ENCODE measurements at regions not wholly inside any gene's neighbourhood (a gene's known extent, or its start where the extent isn't known, plus 50 kb on each side); places are given as distances from the start of the nearest gene placed in this dataset.

DNA sequence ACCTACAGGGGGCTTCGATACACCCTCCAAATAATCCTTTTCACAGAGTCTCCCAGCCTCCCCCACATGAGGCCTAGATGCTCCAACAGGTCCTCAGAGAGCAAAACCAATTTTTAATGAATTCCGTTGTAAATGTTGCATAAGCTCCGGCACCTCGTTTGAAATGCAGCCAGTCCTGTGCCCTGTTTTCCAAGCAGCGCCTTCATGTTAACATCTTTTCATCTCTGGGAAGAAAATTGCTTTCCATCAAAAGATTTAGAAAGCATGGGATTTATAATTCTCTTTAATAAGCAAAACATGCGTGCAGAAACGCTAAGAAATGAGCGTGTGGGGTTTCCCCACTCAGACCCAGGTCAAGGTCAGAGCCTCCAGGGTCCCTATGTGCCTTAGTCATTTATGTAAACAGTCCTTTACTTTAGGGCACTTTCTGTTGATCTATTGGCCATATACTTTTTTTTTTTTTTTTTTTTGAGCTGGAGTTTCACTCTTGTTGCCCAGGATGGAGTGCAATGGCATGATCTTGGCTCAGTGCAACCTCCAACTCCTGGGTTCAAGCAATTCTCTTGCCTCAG lies 177.5 kb upstream of the S1PR3 start:
- peaks cover 0 to 43% (median 0%) of the 10 kb centered on the region in 7 donors for H3K27me3 ChIP-seq (replicated peaks in 1 of 7)
- TF ChIP-seq POLR2AphosphoS5 (IDR thresholded peaks at IDR 0.05) (no peak), POLR2A (IDR thresholded peaks at IDR 0.05) (no peak)
- TF ChIP-seq, protein P1, sequence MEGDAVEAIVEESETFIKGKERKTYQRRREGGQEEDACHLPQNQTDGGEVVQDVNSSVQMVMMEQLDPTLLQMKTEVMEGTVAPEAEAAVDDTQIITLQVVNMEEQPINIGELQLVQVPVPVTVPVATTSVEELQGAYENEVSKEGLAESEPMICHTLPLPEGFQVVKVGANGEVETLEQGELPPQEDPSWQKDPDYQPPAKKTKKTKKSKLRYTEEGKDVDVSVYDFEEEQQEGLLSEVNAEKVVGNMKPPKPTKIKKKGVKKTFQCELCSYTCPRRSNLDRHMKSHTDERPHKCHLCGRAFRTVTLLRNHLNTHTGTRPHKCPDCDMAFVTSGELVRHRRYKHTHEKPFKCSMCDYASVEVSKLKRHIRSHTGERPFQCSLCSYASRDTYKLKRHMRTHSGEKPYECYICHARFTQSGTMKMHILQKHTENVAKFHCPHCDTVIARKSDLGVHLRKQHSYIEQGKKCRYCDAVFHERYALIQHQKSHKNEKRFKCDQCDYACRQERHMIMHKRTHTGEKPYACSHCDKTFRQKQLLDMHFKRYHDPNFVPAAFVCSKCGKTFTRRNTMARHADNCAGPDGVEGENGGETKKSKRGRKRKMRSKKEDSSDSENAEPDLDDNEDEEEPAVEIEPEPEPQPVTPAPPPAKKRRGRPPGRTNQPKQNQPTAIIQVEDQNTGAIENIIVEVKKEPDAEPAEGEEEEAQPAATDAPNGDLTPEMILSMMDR (IDR thresholded peaks at IDR 0.05 in 8 of 11, conservative IDR thresholded peaks at IDR 0.05 in 3 of 11), result no peak
- no peak overlapping the region for H3K4me3 ChIP-seq
- H3K36me3 ChIP-seq, result no peaks in the 10 kb centered on the region
- no peak for DNase-seq
- peaks cover 0 to 3% (median 0%) of the 10 kb centered on the region in 6 donors for H3K4me1 ChIP-seq
- intact Hi-C loops (cut with DNase I; ENCODE audit: low total_unique reads), result no loop called here
- H3K9me3 ChIP-seq, result no peaks in the 10 kb centered on the region
- no peak overlapping the region for H3K27ac ChIP-seq
- WGBS, 5 donors, result 79 to 89% (median 86%) methylated on average over 8 of the region's 8 CpGs

- no peak for DNase-seq
- no peak overlapping the region for H3K27ac ChIP-seq
- WGBS, 5 donors, result 58 to 72% (median 65%) methylated on average over 4 of the region's 4 CpGs
- H3K4me3 ChIP-seq, result no peak overlapping the region
- TF ChIP-seq, protein P1 (IDR thresholded peaks at IDR 0.05 in 8 of 11, conservative IDR thresholded peaks at IDR 0.05 in 3 of 11), result no peak
- TF ChIP-seq POLR2AphosphoS5 (IDR thresholded peaks at IDR 0.05) (no peak), POLR2A (IDR thresholded peaks at IDR 0.05) (no peak)
- H3K4me1 ChIP-seq, result peaks cover 0 to under 1% (median 0%) of the 10 kb centered on the region in 6 donors
- intact Hi-C loops (cut with DNase I; ENCODE audit: low total_unique reads), result no loop called here
- H3K36me3 ChIP-seq, result no peaks in the 10 kb centered on the region
- H3K27me3 ChIP-seq (replicated peaks in 1 of 7), result peaks cover 0 to 43% (median 0%) of the 10 kb centered on the region in 7 donors
- H3K9me3 ChIP-seq, result no peaks in the 10 kb centered on the region
Measured at GRCh38 chr9:88814577-88814976, 176.7 kb upstream of the S1PR3 start.

- DNase-seq, result no peak
- no peak overlapping the region for H3K4me3 ChIP-seq
- TF ChIP-seq POLR2A (IDR thresholded peaks at IDR 0.05) (no peak), POLR2AphosphoS5 (IDR thresholded peaks at IDR 0.05) (no peak)
- TF ChIP-seq, protein P1 (IDR thresholded peaks at IDR 0.05 in 8 of 11, conservative IDR thresholded peaks at IDR 0.05 in 3 of 11), result no peak
- 48 to 65% (median 58%) methylated on average over 5 to 9 of the region's 9 CpGs for WGBS, 5 donors
- no peaks in the 10 kb centered on the region for H3K4me1 ChIP-seq
- intact Hi-C loops (cut with DNase I; ENCODE audit: low total_unique reads), result no loop called here
- no peak overlapping the region for H3K27ac ChIP-seq
- H3K36me3 ChIP-seq, result no peaks in the 10 kb centered on the region
- H3K9me3 ChIP-seq, result peaks cover 0 to 6% (median 4%) of the 10 kb centered on the region in 8 donors
- peaks cover 0 to 34% (median 0%) of the 10 kb centered on the region in 7 donors for H3K27me3 ChIP-seq (replicated peaks in 1 of 7)
Measured at GRCh38 chr9:88816141-88816540, 175.1 kb upstream of the S1PR3 start.

DNA sequence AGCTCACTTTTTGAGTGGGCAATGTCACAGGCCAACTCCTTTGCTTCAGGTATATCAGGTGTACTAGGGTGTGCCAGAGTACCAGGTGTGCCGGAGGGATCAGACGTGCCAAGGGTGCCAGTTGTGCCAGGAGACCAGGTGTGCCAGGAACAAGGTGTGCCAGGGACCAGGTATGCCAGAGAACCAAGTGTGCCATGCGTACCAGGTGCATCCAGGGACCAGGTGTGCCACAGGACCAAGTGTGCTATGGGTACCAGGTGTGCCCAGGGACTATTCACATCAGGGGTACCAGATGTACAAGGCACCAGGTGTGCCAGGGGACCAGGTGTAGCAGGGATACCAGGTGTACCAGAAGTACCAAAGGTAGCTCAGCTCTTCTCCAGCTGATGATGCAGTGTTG lies 174.7 kb upstream of the S1PR3 start:
- no peak overlapping the region for H3K4me3 ChIP-seq
- H3K9me3 ChIP-seq, result peaks cover 0 to 9% (median 5%) of the 10 kb centered on the region in 8 donors
- intact Hi-C loops (cut with DNase I; ENCODE audit: low total_unique reads), result no loop called here
- no peaks in the 10 kb centered on the region for H3K36me3 ChIP-seq
- WGBS, 5 donors, result 85 to 100% (median 87%) methylated on average over 1 to 3 of the region's 3 CpGs
- H3K27ac ChIP-seq, result no peak overlapping the region
- no peak for TF ChIP-seq POLR2AphosphoS5 (IDR thresholded peaks at IDR 0.05)
- no peak for TF ChIP-seq POLR2A (IDR thresholded peaks at IDR 0.05)
- TF ChIP-seq, protein P1 (IDR thresholded peaks at IDR 0.05 in 8 of 11, conservative IDR thresholded peaks at IDR 0.05 in 3 of 11), result no peak
- H3K4me1 ChIP-seq, result no peaks in the 10 kb centered on the region
- peaks cover 0 to 29% (median 0%) of the 10 kb centered on the region in 7 donors for H3K27me3 ChIP-seq (replicated peaks in 1 of 7)
- no peak for DNase-seq

Data from spleen (tissue), 11 donors.